SH-SY5Y (cell line): ENCODE measurements at regions not wholly inside any gene's neighbourhood (a gene's known extent, or its start where the extent isn't known, plus 50 kb on each side); places are given as distances from the start of the nearest gene placed in this dataset.

Source experiments
- GATA2 ChIP-seq: IDR thresholded peaks from 2 replicates; pipeline ENCODE4 v1.6.1; 2011; ENCODE audit warnings: mild to moderate bottlenecking, low read depth, low read length
- GATA3 ChIP-seq: IDR thresholded peaks from 2 replicates; pipeline ENCODE4 v1.6.1; 2011; ENCODE audit warnings: low read depth, mild to moderate bottlenecking, low read length, moderate library complexity

DNA sequence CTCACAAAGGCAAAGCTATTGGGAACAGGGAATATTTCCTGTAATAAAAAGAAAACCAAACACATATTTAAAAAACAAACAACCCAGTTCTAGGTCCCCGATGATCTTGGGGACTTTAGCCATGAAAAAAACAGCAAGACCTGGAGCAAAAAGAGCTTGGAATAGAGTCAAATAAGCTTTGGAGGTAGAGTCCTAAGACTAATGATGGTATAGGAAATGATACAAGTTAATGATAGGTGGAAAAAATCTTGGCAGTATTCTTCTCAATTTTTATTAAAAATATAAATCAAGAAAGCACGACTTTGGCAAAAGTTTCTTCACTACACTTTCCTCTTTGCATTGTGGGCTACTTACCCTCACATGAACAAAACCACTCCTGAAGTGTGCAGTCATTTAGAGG lies 481.5 kb downstream of the EBF1 start:
- TF ChIP-seq GATA3 = no peak
- no peak for TF ChIP-seq GATA2

DNA sequence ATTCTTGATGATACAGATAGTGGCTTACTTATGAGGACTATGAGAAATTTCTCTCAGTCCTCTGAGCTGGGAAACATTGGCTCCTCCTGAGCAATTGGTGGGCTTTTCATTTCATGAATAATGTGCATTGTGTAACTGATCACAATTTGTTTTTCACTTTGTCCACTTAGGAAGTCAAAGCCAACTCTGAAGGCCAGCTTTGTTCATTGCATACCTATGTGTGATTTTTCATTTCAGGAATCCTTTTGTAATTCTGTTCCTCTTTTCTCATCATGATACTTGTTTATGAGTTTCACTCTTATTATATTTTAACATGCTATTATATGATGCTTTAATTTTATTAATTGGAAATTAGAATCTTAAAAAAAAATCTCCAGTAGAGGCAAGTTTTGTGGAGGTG lies 483.0 kb downstream of the EBF1 start:
- no peak for TF ChIP-seq GATA2
- TF ChIP-seq GATA3 = no peak

DNA sequence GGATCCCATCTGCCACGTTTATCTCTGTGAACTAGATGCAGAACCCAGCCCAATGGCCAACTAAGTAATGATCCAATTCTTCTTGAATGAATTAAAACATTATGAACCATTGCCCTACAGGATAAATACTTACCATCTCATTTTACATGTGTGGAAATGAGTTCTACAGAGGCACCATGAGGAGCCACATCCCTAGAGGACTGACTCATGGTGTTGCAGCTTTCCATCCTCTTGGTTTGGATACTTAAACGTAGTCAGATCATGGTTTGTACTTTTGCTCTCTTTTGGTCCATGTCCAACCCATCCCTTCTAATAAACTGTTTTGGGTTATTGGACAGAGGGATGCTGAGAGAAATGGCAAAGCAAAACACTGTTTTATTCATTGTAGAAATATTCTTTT lies 484.8 kb downstream of the EBF1 start:
- TF ChIP-seq GATA3 (no peak), GATA2 (no peak)

DNA sequence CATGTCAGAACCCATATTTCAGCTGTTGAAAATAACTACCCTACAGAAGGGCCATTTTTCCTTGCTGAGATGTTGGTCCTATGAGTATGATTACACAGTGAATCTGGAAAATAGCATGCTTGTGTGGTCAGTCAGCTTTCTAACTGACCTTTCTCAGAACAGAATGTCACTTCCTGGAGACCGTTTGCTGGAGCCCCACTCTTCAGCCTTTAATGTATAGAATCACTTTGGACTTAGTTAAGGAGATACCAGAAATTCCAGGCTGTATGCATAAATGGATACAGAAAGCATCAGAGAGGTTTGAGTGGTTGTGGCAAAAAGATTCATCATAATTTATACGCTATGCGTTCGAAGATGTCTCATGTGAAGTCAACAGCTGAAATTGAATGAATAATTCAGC lies 488.1 kb downstream of the EBF1 start:
- no peak for TF ChIP-seq GATA3
- no peak for TF ChIP-seq GATA2

DNA sequence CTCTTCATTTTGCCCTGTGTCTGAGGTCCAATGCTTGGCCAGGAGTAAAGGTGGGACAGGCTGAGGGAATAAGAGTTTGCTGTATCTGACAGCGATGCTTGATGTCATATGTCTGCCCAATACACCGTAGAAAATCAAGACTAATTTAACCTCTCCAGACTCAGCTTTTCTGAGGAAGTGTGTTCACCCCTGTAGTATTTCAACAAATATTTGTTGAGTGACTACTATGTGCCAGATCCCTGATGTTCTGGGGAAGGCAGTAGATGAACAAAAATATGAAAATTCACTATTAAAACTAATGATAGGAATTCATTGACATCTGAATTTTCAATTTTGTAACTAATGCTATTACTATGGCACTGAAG lies 489.7 kb downstream of the EBF1 start:
- TF ChIP-seq GATA3 (no peak), GATA2 (no peak)

DNA sequence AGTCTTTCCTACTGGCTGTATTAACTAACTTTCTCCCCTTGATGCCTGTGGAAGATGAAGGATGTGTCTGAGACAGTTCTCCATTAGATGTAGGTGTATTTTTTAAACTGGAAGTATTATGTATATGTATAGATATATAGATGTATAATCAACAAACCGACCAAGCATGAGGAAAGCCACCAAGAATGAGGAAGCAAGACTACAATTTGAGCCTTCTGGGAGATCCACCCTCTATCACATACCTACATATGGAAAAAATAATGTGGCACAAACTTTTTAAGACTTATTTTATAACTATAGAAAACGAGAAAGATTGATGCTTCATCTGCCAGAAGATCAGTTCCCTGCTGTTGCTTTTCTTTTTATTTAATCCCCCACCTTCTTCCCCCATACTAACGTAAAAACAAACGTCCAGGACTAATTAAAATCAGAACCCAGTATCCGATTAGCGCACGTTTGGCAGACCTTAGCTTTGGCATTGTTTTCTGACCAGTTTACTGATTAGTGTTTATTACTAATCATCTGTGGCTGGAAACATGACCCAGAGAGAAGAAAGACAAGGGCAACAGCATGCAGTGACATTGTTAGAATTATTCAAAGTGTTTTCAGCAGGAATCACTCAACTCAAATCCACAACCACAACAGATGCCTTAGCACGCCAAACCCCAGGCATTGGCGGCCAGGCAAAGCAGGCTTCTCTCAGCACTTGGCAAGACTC lies 490.2 kb downstream of the EBF1 start:
- TF ChIP-seq GATA2 = no peak
- TF ChIP-seq GATA3 = no peak

DNA sequence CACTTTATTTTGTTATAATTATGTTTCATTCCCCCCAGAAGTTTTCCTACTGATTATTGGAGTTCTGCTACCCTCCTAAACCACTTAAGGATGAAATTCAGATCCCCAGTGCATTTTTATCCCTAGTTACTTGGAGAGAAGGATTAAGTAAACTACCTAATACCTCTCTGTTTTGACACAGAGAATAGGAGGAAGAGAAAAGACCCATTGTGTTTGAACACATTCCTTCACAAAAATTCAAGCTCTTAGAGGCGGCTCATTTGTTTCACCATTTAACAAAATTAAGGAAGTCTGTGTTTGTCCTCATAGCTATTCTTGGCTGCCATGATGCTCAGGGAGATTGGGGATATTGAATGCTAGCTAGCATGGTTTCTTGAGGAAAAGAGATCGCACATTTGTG lies 492.6 kb downstream of the EBF1 start:
- TF ChIP-seq GATA3 (no peak), GATA2 (no peak)

DNA sequence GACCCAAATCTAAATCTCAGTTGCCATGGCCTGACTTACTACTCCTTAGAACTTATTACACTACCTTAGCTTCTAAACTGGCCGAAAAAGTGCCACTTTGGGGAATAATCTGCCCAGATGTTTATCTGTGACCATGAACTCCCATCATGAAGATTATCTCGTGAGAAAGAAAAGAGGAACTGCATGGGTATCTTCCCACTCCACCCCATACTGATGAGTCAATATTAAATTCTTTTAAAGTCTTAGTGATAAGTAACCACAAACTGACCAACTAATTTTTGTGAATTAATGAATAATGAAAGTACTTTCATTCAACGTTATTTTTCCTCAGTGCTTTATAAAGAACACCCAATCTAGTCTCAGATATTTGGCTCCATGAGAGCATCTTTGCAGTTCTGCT lies 493.5 kb downstream of the EBF1 start:
- TF ChIP-seq GATA3 (no peak), GATA2 (no peak)

DNA sequence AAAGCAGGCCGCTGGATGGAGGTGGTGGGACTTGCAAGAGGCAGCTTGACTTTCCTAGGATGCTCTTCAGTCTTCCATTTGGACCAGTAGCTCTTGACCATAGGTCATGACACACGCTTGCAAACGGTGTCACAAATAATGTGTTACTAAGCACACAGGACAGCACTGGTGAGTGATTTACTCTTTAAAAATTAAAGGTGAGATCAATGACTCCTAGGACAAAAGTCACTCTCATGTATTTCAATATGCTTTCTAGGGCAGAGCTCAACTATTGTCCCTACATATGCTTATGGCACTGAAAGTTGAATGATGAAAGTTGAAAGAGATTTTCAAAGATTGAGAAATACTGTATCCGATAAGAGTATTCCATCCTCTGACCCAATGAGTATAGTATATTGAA lies 496.7 kb downstream of the EBF1 start:
- TF ChIP-seq GATA2 = no peak
- no peak for TF ChIP-seq GATA3

DNA sequence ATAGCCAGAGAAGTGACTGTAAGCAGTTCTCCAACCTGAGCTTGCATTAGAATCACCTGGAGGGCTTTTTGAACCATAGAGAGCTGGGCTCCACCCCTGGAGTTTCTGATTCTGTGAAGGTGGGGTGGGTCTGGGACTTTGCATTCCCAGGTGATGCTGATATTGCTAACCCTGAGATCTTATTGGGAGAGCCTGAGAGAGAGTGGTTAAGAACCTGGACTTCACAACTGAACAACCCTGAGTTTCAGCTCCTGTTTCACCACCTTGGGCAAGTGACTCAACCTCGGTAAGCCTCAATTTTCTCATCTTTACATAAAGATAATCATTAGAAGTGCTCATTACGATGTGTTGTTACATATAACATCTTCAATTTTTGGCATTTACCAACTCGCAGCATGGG lies 498.6 kb downstream of the EBF1 start:
- no peak for TF ChIP-seq GATA3
- no peak for TF ChIP-seq GATA2

DNA sequence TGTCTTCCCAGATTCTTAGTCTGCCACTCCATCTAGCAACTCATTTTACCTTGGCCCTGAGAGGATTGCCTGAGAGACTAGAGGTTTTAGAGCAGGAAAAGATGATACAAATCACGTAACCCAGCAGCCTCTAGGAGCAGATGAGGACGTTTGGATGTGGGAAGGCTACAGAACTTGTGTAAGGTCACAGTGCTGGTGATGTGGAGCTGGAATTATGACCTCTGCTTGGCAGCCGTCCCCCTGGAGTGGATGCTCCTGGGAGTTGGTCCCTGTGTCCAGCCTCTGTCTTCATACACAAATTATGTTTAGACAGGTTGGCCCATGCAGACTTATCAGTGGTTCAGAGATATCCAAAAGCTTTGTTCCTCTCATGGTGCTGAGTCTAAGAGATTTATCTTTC lies 499.0 kb downstream of the EBF1 start:
- TF ChIP-seq GATA3 (no peak), GATA2 (no peak)

DNA sequence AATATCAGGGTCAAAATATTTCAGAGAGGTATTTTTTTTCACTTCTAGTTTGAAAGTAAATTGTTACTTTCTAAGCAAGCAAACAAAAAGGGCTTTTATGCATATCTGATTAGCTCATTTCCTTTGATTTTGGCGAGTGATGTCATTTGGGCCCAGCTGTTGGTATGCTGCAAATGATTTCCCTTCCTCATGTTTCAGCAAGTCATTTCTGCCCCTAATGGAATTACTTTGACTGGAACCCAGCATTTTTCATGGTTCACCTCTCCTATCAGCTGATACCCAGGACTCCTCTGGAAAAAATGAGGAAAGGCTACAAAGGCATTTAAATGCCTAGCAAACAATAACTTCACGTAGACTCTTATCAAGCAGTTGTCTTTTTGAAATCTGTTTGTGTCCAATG lies 500.6 kb downstream of the EBF1 start:
- no peak for TF ChIP-seq GATA2
- TF ChIP-seq GATA3 = no peak

DNA sequence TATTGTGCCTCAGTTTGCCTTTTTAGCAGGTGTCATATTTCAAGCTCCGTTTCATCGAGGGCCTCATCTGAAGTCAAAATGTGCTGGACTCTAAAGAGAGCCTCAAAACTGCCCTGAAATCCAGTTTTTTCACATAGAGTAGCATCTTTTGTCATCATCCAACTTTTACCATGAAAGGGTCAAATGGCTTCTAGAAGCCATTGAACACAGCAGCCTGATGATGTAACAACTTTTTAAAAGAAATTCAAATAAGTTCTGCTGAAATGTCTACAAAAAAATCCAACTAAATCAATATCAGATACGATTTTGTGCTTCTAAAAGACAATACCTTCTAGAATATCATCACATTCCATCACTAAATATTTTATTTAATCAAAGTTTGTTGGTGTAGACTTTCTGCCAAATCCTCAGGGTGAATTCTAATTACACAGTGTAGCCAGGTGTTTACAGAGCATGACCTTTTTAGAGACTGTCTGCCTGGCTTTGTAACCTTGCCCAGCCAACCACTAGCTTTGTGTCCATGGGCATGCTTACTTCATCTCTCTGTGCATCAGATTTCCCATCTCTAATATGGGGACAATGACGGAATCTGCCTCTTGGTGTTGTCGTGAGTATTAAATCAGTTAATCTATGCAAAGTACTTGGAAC lies 505.0 kb downstream of the EBF1 start:
- TF ChIP-seq GATA2 = no peak
- TF ChIP-seq GATA3 = no peak

DNA sequence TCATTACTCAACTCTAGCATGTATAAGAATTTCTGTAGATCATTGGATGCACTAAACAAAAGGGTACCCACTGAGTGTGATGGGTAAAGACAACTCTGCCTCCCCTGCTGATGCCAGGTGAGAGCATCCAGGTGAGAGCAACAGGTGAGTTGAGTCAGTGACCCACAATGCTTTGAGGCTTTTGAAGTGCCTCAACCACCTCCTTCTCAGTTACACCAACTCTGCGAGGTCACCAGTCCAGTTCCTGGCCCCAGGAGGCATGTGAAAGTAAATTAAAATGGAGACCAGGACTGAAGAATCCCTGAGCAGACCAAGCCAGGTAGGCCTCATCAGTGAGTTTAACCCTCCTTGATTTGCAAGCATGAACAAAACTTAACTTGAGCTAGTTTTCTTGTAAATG lies 505.8 kb downstream of the EBF1 start:
- TF ChIP-seq GATA3 (no peak), GATA2 (no peak)

DNA sequence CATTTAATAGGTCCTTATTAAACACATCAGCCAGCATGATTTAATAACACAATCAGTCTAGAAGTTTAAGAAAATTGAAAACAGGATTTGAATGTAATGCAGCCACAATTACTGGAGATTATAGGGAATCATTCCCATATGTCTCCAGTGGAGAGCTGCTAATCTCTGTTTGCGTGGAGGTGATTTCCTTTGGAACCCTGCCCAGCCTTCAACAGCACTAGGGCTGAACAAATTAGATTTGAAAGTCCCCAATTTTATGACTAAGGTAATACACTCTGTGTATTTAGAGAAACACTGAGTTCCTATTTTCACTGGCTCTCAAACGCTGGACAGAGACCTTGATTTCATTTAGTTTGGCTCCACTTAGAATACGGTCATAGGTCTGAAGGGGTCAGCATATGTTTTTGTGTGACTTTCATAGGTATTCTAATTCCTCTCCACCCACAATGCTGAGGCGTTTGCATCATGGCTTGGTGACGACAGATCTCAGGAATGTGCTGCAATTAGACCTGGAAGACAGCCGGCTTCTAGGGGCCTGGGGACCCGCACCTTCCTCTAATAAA lies 508.3 kb downstream of the EBF1 start:
- TF ChIP-seq GATA2 (peak; percentile 64), GATA3 (no peak; the same call in none of the 2 replicates)
